Middle frontal gyrus (tissue), 1 donor: ENCODE measurements at regions not wholly inside any gene's neighbourhood (a gene's known extent, or its start where the extent isn't known, plus 50 kb on each side); places are given as distances from the start of the nearest gene placed in this dataset.
"Not testable (repeated sequence)": the region's sequence is repeated elsewhere in the genome, so short reads cannot be mapped to it uniquely, and the experiment has no call there.

Experiments used
- DNase-seq: peaks from one replicate; pipeline ENCODE4 v3.0.0-alpha.2; 2015; ENCODE audit warnings: low spot score; ENCODE audit errors: extremely low spot score

DNA sequence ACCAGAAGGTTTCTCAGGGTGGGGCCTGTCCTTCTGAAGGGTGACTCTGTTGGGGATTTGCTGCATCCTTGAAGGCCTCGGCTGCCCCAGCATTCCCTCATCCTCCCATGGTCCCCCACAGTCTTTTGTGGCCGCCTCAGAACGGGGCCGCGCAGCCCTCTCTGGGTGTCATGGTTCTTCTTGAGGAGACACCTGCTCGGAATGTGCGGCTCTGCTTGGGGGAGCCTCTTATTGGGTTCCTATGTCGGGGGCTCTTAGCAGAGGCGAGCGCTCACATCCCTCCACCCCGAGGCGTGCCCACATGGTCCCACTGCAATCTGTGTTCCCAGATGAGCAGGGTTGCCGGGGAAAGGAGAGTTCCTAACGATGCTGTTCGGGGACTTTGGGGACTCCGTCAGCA is 1008.4 kb downstream of the BRD1 start:
- DNase-seq, result no peak

GRCh38 chr22:48817491-48817890 is 1010.2 kb downstream of the BRD1 start:
- not testable (repeated sequence) for DNase-seq

DNA sequence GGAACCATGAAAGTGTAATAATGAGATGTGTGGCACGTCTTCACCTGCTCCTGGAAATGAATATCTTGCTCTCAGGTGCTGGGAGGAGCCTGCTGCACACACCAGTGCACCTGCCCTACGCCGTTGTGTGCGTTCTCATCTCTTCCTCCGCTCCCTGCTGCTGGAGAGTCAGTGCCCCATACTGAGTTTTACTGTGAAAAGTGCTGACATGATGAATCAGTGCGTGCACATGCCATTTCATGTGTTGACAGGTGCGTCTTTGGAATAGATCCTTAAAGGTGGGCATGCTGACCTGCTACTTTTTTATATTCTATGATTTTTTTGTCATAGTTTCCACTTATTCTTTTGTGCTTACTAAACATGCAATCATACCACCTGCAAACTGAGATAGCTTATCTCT is 1015.8 kb downstream of the BRD1 start:
- DNase-seq, result no peak

GRCh38 chr22:48808038-48808960 is 1019.4 kb downstream of the BRD1 start:
- no peak for DNase-seq

GRCh38 chr22:48807155-48807554 is 1020.5 kb downstream of the BRD1 start:
- no peak for DNase-seq

- DNase-seq, result no peak
Observed at GRCh38 chr22:48806227-48806781, 1021.4 kb downstream of the BRD1 start.

- DNase-seq, result no peak
Observed at GRCh38 chr22:48805516-48805915, 1022.2 kb downstream of the BRD1 start.

DNA sequence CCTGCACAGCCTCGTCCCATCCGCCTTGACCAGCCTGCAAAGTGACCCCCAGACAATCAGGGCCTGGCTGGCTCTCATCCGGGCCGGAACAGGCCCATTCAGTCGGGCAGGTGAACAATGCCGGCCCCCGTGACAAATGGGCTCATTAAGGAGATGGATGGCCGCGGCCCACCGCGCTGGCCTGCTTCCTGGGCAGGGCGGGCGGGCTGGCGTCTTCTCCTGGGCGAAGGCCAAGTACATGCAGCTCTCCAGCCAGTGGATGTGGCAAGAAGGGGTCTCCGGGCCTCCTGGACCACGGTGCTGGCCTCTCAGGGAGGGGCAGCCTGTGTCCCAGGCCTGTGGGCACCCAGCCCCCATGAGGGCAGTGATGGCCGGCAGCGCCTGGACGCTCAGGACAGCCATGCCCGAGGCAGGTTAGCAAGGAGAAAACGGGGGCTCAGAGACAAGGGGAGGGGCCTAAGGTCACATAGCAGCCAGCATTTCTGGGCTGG is 1022.8 kb downstream of the BRD1 start:
- no peak for DNase-seq

DNA sequence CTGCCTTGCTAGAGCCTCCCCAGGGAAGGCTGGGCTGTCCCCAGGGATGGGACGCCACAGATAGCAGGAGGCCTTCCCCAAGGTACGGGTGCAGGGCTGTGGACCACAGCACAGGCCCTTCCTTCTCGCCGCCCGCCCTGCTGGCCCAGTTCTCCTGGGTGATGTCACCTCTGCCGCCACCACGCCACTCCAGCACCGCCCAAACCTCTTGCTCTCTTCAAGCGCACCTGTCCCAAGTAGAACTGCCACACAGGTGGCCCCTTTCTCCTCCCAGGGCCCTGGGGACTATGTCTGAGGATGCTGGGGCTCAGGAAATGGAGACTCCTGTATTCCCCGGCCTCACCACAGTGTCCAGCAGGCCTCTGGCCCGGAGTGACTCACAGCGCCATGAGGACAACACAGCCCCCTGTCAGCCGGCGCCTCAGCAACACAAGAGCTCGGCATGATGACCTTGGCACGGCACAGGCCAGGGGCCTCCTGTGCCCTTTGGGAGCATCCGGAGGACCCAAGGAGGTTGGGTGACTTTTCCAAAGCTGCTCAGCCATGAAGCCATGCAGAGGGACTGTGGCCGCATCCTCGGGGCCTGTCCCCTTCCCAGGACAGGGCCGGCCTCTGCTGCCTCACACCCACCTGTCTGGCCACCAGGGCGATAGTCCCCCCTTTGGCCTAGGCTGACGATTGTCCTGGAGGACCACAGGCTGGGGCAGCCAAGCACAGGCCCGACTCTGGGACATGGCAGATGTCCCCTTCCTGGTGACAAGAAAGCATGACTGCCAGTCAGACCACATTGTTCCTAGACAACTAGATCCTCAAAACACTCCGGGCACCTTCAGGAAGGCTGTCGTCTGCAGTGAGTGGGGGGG is 1023.5 kb downstream of the BRD1 start:
- no peak for DNase-seq

- DNase-seq, result no peak
Observed at GRCh38 chr22:48803171-48803947, 1024.3 kb downstream of the BRD1 start.

GRCh38 chr22:48802576-48802975 is 1025.1 kb downstream of the BRD1 start:
- no peak for DNase-seq

- no peak for DNase-seq
Observed at GRCh38 chr22:48800886-48801607, 1026.6 kb downstream of the BRD1 start.

- DNase-seq, result no peak
Observed at GRCh38 chr22:48800036-48800885, 1027.4 kb downstream of the BRD1 start.

DNA sequence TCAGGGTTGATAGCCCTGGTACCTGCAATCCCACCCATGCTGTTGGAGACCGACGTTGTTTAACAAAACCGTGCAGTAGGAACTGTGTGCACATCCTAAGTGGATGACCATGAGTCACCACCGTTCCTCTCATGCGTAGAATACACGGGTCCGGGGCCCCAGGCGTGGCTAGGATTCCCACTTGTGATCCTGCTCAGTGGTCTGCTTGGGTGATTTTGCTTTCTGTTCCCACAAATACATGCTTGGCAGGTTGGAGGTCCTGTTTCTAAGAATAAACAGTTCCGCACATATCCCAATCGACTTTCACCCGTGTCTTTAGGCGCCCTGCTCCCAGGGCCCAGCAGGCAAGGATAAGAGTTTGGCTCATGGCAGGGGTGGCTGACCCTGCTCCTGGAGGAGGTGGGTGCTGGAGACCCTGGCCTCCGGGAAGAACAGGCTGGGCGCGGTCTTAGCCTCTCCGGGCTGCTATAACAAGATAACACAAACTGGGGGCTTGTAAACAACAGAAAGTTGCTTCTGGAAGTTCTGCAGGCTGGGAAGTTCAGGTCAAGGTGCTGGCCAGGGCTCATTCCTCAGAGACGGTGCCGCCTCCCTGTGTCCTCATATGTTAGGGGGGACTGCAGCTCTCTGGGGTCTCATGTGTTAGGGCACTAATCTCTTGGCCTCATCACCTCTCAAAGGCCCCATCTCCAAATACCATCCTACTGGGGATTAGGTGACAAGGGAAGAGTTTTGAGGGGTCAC is 1028.3 kb downstream of the BRD1 start:
- no peak for DNase-seq

- no peak for DNase-seq
Observed at GRCh38 chr22:48798281-48799226, 1029.1 kb downstream of the BRD1 start.

DNA sequence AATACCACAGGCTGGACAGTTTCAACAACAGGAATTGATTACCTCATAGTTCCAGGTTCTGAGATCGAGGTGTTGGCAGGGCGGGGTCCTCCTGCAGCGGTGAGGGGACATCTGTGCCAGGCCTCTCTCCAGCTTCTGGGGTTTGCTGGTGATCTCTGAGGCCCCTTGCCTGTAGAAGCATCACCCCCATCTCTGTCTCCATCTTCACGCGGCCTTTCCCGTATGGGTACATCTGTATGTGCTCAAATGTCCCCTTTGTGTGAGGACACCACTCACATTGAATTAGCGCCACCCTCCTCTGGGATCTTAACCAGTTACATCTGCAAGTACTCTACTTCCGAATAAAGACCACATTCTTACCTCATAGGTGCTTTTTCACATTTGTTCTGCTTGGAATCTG is 1029.9 kb downstream of the BRD1 start:
- no peak for DNase-seq

GRCh38 chr22:48796310-48797015 is 1031.2 kb downstream of the BRD1 start:
- DNase-seq, result no peak
